ENCODE measurements at regions not wholly inside any gene's neighbourhood (a gene's known extent, or its start where the extent isn't known, plus 50 kb on each side); places are given as distances from the start of the nearest gene placed in this dataset.
"Not testable (repeated sequence)": the region's sequence is repeated elsewhere in the genome, so short reads cannot be mapped to it uniquely, and the experiment has no call there.

DNA sequence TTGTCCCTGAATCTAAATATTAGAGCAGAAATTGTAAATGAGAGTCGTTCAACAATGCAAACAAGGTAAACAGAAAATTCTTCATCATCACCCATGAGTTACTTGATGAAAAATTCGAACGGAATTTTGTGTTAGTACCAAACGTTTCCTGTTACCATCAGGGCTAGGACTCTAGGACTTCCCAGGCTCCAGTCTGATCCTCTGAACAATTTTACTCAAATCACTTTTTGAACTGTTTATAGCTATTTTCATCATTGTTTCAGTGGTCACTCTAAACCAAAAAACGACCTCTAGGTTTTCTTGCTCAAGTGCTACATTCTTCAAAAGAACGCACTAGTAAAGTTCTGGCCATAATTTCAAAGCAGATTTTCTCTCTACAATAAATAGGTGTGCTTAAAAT, 273.3 kb downstream of the MREG start:
- no peak for DNase-seq

DNA sequence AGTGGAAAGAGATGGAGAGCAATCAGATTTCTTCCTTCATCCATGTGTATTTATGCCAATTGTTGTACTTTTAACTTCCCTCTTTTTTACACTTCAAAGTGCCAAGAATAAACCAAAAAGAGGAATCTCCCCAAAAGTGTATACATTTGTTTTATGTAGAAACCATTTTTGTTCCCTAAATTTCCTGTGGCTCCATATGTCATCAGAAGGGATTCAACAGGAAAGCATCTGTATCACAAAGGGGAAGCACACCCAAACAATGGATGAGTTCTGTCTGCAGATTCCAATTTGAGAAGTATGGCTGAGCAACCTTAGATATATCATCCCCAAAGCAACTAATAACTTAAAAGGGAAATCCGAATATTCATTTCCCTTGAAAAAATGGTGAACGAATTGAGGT, 275.0 kb downstream of the MREG start:
- DNase-seq = no peak

DNA sequence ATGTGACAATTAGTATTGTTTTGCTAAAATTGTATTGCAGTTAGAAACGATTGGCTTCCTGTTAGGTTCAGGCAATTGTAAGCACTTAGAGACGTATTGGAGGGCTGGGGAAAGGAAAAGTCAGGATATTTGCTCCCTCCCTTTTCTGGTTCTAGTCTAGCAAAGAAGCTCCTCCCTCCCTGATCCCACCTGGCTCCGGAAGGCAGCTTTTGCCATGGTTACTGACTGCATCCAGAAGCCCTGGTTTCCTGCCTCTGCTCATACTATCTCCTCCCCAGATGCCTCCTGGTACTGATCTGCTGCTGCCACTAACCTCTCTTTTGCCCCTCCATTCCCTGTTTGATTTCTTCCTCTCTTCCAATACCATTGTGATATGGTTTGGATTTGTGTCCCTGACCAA, 275.9 kb downstream of the MREG start:
- no peak for DNase-seq

DNA sequence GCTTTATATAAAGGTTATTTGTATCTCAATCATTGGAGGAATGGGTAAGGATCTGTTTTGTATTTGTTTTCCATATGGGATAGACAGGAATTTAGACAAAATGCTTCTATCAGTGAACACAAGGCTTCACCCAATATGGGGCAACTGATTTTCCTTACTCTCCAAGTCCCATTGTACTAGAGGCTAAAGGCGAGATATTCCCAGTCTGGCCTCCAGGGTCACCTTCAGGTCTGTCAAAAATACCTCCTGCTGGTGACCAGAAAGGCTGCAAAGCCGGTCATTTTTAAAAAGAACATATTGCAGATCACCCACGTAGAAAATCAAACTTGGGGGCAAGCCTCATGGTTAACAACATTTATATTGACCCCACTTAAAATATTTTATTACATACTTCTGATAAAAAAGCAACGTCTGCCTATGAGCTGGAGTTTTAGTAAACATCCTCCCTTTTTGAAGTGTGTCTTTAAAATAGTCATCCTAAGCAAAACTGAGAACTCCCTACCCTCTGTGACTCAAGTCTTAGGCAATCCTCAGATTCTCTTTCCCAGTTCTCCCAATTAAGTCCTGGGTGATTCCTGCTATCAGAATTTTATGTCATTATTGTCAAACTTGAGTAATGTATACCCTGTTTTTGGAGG, 276.6 kb downstream of the MREG start:
- DNase-seq = peak; percentile 3

DNA sequence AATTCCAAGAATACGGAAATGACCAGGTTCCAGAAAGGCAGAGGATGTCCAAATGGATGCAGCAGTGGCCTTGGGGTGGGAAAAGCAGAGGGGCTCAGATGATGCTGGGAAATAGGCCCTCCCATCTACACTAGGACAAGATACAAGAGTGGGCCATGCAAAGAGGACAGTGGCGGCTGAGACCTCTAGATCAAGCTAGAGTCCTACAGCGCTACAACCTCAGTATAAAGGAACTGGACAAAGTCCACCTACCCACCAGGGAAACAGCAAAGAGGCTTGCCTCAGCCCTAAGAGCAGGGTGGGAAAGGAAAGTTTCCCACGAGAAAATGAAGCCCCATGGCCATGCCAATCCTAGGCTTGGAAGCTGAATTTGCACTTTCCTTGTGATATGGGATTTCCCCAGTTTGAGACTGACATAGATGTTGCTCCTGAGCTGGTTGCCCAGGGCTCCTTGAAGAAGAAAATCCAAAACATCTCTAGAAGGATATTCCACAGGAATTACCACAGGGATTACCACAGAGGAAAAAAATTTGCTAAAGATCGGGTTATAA, 282.2 kb downstream of the MREG start:
- no peak for DNase-seq

DNA sequence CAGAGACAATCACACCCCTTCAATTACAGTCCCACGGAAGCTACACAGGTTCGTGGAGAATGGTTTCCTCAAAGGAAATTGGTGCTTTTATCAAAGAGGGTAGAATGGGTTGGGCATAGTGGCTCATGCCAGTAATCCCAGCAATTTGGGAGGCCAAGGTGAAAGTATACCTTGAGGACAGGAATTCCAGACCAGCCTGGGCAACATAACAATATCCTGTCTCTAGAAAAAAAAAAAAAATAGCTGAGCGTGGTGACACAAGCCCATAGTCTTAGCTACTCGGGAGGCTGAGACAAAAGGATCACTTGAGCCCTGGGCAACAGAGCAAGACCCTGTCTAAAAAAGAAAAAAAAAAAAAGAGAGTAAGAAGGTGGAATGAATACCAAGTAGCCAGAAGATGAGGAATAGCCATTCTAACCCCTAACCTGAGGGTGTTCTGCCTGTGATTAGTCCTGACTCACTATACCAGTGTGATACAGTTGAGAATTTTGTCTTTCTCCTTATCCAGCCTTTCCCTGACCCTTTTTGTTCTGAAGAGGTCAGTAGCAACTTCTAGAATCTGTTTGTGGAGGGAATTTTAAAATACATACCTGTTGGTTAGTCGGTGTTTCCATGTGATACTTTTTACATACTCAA, 283.2 kb downstream of the MREG start:
- DNase-seq = no peak

DNA sequence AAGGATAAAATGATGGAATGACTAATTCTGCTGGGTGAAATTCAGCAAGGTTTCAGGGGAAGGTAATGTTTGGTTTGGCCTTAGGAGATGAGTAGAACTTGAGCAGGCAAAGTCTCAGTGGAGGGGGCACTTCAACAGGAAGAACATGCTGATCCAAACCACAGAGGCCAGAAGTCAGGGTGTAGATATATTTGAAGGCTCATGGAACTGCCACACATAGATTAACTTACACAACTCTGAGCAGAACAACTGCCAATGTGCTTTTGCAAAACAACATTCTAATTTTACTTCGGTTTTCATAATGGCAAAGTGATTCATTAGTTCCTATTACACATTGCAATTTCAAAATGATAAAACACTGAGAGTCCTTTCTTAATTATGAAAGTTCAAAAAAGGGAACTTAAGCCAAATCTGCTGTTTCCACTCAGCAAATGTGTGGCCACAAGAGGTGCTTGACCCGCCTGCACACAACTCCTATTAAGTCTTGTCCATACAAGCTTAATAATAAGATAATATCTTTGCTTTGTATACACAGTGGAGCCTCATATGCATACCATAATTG, 284.8 kb downstream of the MREG start:
- no peak for DNase-seq

DNA sequence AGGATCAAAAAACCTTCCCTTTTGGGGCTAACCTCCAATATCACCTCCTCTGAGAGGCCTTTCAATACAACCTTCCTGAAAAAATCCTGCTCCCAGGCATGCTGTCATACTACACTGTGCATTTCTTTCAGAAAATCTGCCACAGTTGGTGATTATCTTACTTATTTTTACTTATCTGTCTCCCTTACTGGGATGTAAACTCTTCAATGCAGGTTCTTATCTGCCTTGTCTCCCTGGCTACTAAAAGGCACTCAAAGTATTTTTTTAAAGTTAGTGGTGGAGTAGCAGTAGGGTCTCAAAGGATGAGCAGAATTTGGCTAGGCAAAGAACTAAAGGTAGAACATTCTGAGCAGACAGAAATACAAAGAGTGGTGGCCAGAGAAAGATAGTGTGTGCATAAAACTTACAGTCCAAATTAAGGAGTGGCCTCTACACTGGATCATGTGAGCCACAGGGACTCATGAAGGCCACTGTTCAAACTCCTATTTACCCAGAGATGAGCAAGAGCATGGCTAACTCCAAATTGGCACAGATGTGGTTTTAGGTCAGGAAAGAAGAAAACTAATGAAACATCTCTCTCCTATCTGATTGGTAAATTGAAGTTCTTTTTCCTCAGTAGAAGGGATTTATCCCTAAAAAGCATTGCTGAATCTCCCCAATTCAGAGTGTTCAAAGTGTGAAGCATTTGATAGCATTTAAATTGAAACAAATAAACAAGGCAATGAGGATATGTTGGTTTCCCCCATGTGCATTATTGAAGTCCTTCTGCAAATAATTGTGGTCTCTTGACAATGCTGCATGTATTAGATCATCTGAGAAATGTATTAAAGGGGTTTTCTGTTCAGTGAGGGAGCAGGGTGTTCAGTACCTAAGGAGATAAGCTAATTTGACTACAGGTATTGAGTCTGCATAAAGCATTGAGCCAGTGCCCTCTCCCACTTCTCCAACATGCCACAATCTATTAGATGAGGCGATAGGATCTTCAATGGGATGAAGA, 285.5 kb downstream of the MREG start:
- DNase-seq = no peak

DNA sequence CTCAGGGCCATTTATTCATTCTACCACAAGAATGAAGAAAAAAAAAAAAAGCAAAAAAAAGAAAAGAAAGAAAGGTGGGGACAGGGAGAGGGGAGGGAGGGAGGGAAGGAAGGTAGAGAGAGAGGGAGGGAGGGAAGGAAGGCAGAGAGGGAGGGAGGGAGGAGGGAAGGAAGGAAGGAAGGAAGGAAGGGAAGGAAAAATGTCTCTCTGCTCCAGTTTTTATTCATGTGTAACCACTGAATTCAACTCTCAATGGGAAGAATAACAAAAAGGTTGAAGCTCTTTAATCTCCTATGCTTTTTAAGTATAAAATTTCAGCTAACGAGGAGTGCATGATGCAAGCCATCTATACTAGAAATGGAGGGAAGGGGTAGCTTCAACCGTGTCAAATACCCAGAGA, 287.3 kb downstream of the MREG start:
- no peak for DNase-seq

DNA sequence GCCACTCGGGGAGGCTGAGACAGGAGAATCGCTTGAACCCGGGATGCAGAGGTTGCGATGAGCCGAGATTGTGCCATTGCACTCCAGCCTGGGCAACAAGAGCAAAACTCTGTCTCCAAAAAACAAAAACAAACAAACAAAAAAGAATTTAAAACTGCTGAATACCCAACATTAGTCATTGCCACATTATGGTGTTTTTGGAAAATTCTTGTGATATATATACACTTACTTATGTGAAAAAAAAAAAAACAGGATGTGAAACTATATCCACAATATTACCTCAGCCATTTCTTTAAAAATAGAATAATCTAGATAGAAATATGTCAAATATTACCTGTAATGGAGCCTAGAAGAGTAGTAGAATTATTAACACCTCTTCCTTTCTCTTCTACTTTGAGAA, 288.3 kb upstream of the FN1 start:
- DNase-seq = no peak

DNA sequence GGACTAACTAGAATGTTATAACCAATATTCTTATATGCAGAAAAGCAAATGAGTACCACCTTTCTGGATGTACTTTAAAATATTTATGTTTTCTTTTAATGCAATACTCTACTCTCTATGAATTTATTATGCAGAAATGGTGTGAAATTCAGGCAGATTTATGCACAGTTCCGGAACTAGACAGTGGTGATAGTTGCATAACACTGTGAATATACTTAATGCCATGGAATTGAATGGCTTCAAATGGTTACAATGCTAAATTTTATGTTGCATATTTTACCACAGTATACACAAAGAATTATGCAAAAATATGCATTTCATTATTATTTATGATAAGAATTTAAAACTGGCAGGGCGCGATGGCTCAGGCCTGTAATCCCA, 287.8 kb upstream of the FN1 start:
- DNase-seq = no peak

DNA sequence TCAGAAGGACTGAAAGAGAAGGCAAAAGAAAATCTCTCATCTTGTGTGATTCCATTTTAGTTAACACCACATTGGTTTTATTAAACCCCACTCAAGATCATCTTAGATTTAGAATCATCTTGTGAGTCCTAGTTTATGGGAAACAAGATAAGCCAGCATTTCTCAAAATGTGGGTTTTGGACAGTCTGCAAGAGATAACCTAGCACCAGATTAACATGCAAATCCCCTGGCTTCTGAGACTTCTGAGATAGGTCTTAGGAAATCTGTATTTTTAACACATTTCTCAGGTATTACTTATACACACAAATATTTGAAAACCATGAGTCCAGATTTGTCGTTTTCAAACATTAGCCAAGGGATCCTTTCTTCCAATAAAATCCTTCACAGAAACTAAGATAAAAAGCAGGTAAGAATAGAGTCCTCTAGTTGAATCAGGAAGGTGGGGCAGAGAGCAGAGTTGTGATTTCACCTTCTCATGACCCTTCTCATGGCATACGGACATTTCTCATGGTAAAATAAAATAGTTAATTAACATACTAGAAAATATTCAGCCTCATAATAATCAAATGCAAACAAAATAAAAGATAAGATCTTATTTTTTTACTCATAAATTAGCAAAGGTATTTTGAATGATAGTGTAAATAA, 287.2 kb upstream of the FN1 start:
- no peak for DNase-seq

DNA sequence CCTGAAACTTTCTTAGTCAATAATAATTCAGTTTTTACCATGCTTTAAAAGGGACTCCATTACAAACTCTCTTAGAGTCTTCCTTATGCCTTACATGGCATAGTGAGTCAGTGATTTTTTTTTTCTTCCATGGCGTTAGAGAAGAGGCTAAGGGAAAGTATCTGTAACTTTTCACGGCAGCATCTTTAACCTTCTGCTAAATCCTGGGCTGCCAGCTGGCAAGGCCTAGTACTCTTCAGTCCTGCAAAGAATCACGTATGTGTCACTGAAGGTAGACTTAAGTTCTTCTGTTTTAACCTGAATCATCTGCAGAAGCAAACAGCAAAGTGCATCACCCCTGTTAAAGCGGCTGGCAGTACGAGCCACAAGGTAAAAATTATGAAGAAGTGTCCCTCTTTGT, 286.3 kb upstream of the FN1 start:
- no peak for DNase-seq

DNA sequence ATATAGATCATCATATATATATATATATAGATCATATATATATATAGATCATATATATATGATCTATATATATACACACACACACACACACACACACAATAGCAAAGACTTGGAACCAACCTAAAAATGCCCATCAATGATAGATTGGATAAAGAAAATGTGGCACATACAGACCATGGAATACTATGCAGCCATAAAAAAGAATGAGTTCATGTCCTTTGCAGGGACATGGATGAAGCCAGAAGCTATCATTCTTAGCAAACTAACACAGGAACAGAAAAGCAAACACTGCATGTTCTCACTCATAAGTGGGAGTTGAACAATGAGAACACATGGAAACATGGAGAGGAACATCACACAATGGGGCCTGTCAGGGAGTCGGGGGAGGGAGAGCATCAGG, 285.6 kb upstream of the FN1 start:
- DNase-seq = not testable (repeated sequence)

DNA sequence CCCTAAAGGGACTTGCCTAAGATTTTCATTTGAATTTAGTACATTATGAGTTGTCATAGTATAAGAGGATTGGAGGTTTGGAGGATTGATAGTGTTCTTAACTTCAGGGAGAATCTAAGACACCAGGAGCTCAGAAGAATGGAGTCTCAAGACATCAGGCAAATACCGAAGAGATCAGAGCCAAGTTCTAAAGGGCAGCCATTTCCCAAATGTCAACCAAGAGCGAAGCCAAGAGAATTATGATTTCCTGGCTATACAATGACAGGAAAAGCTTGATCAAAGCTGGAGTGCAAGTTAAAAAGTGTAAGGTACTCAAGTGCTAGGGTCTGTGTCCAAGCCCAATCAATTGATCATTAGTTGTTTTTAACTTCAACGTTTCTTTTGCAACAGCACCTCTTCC, 283.0 kb upstream of the FN1 start:
- DNase-seq = no peak

DNA sequence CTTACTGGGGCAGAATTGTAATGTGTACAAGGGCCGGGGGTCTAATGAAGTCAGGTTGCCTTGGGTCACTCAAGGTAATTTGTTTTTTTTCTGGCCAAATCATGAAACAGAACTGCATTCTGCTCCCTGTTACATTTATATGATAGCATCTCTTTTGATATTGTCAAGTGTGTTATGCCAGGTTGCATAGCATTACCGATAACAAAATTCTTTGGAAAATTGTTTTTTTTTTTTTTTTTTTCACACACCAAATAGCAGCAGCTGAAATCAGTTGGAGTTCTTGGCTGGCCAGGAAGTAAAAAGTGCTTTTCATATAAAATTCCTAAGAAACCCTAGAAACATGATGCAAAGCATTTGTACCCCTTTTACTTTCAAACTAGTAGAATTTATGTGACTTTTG, 282.6 kb upstream of the FN1 start:
- DNase-seq = no peak

DNA sequence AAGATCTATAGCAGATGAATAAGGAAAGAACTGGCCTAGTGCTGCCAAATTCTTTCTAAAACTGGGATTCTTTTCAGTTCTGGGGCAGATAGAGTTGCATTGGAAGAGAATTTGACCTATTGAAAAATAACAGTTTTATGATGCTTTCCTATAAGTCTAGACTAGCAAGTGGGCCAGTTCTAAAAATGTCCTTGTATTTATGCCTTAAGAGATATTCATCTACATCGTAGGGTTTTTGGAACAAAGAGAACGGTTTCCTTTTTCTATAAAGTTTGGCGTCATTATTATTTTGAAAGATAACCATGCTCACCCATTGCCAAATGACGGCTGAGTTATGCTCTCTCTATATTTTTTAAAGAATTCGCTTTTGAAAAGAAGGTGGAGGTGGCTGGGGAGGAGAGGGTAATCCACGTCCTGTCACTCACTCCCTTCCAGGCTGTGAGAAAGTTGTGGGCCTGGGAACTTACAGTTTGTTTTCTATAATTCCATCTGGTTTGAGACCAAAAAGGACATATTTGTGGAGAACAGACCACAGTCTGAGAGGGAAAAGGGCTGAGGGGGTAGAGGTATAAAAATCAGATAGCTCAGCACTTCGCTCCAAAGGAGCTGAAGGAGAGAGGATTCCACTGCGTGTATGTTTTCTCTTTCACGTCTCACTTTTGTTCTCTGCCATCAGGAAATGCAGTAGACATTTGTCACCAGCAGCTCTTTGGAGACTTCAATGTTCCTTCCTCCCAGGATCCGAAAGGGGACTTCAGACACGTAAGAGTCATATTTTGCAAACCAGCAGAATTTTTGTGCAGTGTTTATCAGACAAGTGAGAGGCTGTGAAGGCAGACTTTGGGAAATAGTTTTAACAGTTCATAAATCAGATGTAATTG, 281.9 kb upstream of the FN1 start:
- DNase-seq = no peak

DNA sequence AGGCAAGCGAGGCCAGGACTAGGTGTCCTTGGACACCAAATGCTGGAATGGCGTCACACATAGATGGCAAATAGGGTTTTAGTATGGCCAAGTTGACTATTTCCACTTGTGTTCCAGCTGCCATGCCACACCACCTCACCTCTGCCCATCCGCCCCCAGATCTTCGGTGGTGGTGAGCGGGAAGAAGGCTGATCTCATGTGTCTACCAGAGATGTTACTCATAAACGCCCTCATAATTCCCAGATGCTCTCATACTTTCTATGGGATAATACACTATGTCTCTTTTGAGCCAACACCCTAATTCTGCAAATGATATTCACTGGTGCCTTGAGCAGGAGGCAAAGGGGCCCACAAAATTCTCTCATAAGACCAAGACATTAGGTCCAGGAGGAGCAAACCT, 281.1 kb upstream of the FN1 start:
- DNase-seq = no peak

DNA sequence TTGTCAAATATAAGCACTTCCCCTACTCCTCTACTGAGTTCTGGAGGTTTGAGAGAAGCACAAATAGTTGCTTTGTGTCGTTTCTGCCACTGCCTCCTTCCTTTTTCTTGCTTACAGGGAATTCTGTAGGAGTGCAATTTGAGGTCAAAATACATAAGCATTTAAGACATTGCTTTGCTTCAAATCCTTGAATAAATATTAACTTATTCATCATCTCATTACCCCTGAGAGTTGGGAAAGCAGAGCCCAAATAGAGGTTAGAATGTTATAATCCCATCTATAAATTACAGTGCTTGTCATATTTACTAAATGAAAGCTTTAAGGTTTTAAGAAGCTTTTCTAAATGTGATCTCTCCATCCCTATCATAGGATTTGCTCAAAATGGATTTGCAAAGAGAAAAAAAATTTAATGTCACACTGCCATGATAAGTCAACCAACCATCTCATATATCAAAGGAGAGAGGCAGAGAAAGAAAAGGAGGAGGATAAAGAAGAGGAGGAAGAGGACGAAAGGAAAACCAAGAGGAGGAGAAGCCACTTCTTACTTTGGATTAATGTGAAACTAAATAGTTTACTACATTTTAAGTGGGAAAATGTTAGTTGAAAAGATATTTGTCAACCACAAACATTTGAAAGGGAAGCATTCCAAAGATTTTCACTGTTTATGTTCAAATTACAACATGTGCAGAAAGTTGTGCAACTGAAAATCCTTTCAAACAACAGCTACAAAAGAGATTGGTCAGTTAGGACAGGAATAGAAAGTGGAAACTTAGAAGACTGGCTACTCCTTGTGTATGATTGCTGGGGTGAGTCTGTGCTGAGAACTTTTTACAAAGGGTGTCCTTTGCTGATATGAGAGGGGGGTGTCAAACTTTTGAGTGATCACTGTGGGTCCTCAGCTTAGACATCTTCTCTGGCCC, 277.3 kb upstream of the FN1 start:
- DNase-seq = no peak

DNA sequence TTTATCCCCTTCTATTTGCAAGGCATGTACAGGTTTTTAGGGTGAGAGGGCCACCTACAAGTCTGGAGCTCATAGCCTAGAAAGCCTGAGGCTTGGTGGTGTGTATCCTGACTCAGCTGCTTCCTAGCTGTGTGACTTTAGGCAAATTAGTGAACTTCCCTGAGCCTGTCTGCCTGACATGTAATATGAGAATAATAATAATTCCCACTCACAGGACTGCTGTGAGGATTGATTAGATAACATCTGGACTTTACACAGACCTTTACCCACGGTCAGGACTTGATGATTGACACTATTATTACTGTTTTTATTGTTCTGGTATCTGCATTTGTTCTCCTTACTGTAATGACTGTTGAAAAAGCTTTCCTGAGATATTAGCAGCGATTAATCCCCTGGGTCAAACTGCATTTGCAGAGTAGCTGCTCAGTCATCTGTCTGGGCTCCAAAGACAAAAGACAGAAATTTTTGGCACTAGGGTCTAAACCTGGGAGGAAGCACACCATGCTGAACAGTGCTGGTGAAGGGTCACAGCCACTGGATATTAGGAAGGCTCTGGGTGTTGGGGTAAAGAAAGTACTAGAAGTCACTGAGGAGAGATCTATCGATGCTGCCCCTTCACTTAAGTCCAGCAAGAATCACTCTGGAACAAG, 276.5 kb upstream of the FN1 start:
- DNase-seq = no peak

Measured in NCI-H510A treated with DMSO at 0.1 percent for 48 hours (cell line).